Fibroblast of lung (primary cell): ENCODE measurements at regions not wholly inside any gene's neighbourhood (a gene's known extent, or its start where the extent isn't known, plus 50 kb on each side); places are given as distances from the start of the nearest gene placed in this dataset.

Experiments
- DNase-seq, 2 donors: peaks; one replicate each; pipeline versions ENCODE4 v3.0.0 to v3.0.0-alpha.2; 2010; ENCODE audit warnings: low read depth in 2 of 2
- H2AFZ ChIP-seq: 2 replicates; pipeline ENCODE4 v1.5.1; 2012; ENCODE audit warnings: low read length, control low read depth, inconsistent platforms
- H3K27ac ChIP-seq: 2 replicates; pipeline ENCODE4 v1.5.1; 2011; ENCODE audit warnings: low read length, control low read depth; ENCODE audit not compliant: insufficient read depth
- H3K27me3 ChIP-seq: 2 replicates; pipeline ENCODE4 v1.5.1; 2011; ENCODE audit warnings: mild to moderate bottlenecking, low read length; ENCODE audit not compliant: control insufficient read depth, insufficient read depth
- H3K36me3 ChIP-seq: 2 replicates; pipeline ENCODE4 v1.5.1; 2011; ENCODE audit warnings: low read length; ENCODE audit not compliant: control insufficient read depth, insufficient read depth
- H3K4me1 ChIP-seq: 2 replicates; pipeline ENCODE4 v1.5.1; 2011; ENCODE audit warnings: low read length; ENCODE audit not compliant: control insufficient read depth, insufficient read depth; ENCODE audit errors: extremely low read depth
- H3K4me2 ChIP-seq: 2 replicates; pipeline ENCODE4 v1.5.1; 2011; ENCODE audit warnings: low read length, control low read depth; ENCODE audit not compliant: insufficient read depth; ENCODE audit errors: extremely low read depth
- H3K4me3 ChIP-seq, 4 experiments: fragments of 200-600 bp in 1 of 4; sonication (generic) in 1 of 4; replicated peaks in 1 of 4; 2 replicates each; pipeline ENCODE4 v1.5.1; 2011 to 2016; ENCODE audit warnings: low read length in 4 of 4, low read depth in 3 of 4, mild to moderate bottlenecking in 3 of 4, control low read depth in 2 of 4, inconsistent platforms in 1 of 4, mixed read lengths in 1 of 4; ENCODE audit not compliant: insufficient read depth in 1 of 4; ENCODE audit errors: control extremely low read depth in 1 of 4
- H3K79me2 ChIP-seq: 2 replicates; pipeline ENCODE4 v1.5.1; 2012; ENCODE audit warnings: mild to moderate bottlenecking, low read length, inconsistent platforms; ENCODE audit not compliant: control insufficient read depth, insufficient read depth
- H3K9ac ChIP-seq: 2 replicates; pipeline ENCODE4 v1.5.1; 2011; ENCODE audit warnings: mild to moderate bottlenecking, low read length, control low read depth; ENCODE audit not compliant: insufficient read depth
- H3K9me3 ChIP-seq: 2 replicates; pipeline ENCODE4 v1.5.1; 2012; ENCODE audit warnings: low read depth, low read length; ENCODE audit not compliant: control insufficient read depth, insufficient read depth
- H4K20me1 ChIP-seq: 2 replicates; pipeline ENCODE4 v1.5.1; 2011; ENCODE audit warnings: low read length; ENCODE audit not compliant: control insufficient read depth, insufficient read depth; ENCODE audit errors: extremely low read depth
- EZH2 ChIP-seq: IDR thresholded peaks from 2 replicates; pipeline ENCODE4 v1.5.1; 2012; ENCODE audit warnings: low read length, control low read depth, mild to moderate bottlenecking; ENCODE audit errors: missing control alignments
- TF ChIP-seq, protein P1 (sequence below), 2 donors: IDR thresholded peaks in 1 of 2; conservative IDR thresholded peaks in 1 of 2; 1 replicate in 1 of 2; 2 replicates in 1 of 2; pipeline ENCODE4 v1.5.1; 2011 to 2012; ENCODE audit warnings: low read length in 2 of 2, control low read depth in 1 of 2, inconsistent platforms in 1 of 2, low read depth in 1 of 2, mild to moderate bottlenecking in 1 of 2

DNA sequence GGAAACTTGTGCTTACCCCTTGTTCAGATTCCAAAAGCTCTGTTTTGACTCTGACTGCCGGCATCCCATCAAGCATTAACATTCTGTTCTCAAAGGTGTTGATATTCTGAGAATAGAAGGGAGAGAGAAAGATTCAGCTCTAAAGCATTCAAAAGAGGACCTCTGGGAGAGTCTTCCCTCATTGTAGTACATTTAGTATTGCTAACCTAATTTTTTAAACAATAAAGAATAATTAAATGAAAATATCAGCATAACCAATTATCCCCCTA, 190.3 kb downstream of the KLF12 start:
- no peak for DNase-seq
- no peaks in the 10 kb centered on the region for H4K20me1 ChIP-seq
- H3K27me3 ChIP-seq, result no peaks in the 10 kb centered on the region
- TF ChIP-seq EZH2, result no peak
- TF ChIP-seq, protein P1, sequence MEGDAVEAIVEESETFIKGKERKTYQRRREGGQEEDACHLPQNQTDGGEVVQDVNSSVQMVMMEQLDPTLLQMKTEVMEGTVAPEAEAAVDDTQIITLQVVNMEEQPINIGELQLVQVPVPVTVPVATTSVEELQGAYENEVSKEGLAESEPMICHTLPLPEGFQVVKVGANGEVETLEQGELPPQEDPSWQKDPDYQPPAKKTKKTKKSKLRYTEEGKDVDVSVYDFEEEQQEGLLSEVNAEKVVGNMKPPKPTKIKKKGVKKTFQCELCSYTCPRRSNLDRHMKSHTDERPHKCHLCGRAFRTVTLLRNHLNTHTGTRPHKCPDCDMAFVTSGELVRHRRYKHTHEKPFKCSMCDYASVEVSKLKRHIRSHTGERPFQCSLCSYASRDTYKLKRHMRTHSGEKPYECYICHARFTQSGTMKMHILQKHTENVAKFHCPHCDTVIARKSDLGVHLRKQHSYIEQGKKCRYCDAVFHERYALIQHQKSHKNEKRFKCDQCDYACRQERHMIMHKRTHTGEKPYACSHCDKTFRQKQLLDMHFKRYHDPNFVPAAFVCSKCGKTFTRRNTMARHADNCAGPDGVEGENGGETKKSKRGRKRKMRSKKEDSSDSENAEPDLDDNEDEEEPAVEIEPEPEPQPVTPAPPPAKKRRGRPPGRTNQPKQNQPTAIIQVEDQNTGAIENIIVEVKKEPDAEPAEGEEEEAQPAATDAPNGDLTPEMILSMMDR (conservative IDR thresholded peaks at IDR 0.05 in 1 of 2, IDR thresholded peaks at IDR 0.05 in 1 of 2; ENCODE audit: low read depth in 1 of 2, low read length in 2 of 2), result no peak
- no peaks in the 10 kb centered on the region for H3K36me3 ChIP-seq
- H3K4me3 ChIP-seq, result no peak overlapping the region
- no peak overlapping the region for H3K4me2 ChIP-seq
- no peak overlapping the region for H3K27ac ChIP-seq
- H3K4me1 ChIP-seq, result peaks cover 2% of the 10 kb centered on the region
- no peaks in the 10 kb centered on the region for H3K79me2 ChIP-seq
- H3K9me3 ChIP-seq, result no peaks in the 10 kb centered on the region
- no peak overlapping the region for H3K9ac ChIP-seq
- no peak overlapping the region for H2AFZ ChIP-seq

DNA sequence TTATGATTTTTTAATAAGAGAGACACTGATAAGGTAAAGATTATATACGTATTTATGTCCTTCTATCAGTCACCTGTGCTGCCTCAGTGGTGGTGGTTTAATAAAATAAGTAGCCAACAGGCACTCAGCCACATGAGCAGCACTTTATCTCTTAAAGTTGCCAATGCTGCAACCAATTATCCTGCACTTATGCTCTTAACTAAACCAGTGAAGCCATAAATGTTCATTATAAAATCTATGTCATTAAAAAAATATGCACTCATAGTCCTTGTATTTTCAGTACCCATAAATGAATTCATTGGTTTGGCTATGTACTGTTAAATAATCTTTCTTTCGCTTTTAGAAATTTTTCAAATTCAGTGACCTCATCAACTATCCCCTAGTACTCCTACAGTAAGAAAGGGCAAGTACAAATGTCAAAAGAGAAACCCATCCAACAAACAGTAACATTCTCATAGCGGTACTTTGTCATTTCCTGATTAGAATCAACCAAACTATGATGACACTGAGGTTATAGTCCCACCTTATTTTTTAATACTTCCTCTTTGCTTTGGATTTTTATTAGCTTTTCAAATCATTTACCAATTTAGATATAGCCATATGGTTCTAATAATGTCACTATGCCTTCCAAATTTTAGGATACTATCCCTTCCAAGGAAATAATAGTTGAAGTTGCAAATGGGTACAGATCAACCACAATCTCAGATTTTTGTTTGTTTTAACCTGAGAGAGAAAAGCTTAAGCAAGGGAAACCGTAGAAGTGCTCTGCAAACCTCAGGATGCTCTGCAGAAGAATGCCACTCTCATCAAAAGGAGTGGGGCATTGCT, 190.9 kb downstream of the KLF12 start:
- no peaks in the 10 kb centered on the region for H3K36me3 ChIP-seq
- no peak overlapping the region for H3K9ac ChIP-seq
- no peaks in the 10 kb centered on the region for H3K9me3 ChIP-seq
- TF ChIP-seq, protein P1 (conservative IDR thresholded peaks at IDR 0.05 in 1 of 2, IDR thresholded peaks at IDR 0.05 in 1 of 2; ENCODE audit: low read depth in 1 of 2, low read length in 2 of 2), result no peak
- no peak for TF ChIP-seq EZH2
- no peaks in the 10 kb centered on the region for H3K27me3 ChIP-seq
- H3K4me3 ChIP-seq, result no peak overlapping the region
- H4K20me1 ChIP-seq, result no peaks in the 10 kb centered on the region
- H2AFZ ChIP-seq, result no peak overlapping the region
- no peak for DNase-seq
- H3K4me1 ChIP-seq, result peaks cover 6% of the 10 kb centered on the region
- no peaks in the 10 kb centered on the region for H3K79me2 ChIP-seq
- H3K4me2 ChIP-seq, result no peak overlapping the region
- H3K27ac ChIP-seq, result no peak overlapping the region

DNA sequence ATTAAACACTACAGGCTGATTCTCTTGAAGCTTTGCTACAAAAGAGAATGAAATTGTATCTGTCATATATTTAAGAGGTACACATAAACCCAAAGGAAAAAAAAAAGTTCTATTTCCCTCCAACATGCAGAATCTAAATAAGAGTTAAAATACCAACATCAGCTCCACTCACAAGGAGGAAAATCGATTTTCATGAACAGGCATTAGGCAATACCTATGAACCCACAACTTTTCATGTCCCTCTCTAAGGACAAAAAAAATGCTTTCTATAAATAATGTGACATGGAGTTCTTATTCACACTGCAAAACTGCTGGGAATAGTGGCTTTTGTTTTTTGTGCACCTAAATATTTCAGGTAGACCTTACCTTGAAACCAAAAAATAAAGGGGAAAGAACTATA, 192.5 kb downstream of the KLF12 start:
- H3K4me3 ChIP-seq, result no peak overlapping the region
- no peak overlapping the region for H2AFZ ChIP-seq
- H3K4me1 ChIP-seq, result peaks cover 6% of the 10 kb centered on the region
- no peaks in the 10 kb centered on the region for H3K36me3 ChIP-seq
- no peaks in the 10 kb centered on the region for H4K20me1 ChIP-seq
- TF ChIP-seq, protein P1 (conservative IDR thresholded peaks at IDR 0.05 in 1 of 2, IDR thresholded peaks at IDR 0.05 in 1 of 2; ENCODE audit: low read depth in 1 of 2, low read length in 2 of 2), result no peak
- TF ChIP-seq EZH2, result no peak
- no peak overlapping the region for H3K4me2 ChIP-seq
- no peaks in the 10 kb centered on the region for H3K9me3 ChIP-seq
- no peak overlapping the region for H3K27ac ChIP-seq
- H3K27me3 ChIP-seq, result no peaks in the 10 kb centered on the region
- no peaks in the 10 kb centered on the region for H3K79me2 ChIP-seq
- DNase-seq, result no peak
- no peak overlapping the region for H3K9ac ChIP-seq
